ENCODE measurements at regions not wholly inside any gene's neighbourhood (a gene's known extent, or its start where the extent isn't known, plus 50 kb on each side); places are given as distances from the start of the nearest gene placed in this dataset.

- TF ChIP-seq CTCF (IDR thresholded peaks at IDR 0.05; ENCODE audit: low read depth, low read length, poor library complexity, severe bottlenecking), result no peak
- TF ChIP-seq EZH2phosphoT487 (IDR thresholded peaks at IDR 0.05; ENCODE audit: borderline replicate concordance, low read length), result no peak
- no peaks in the 10 kb centered on the region for H3K4me1 ChIP-seq (ENCODE audit: control insufficient read depth, low read length)
Observed at GRCh38 chr1:14128096-14128495, 428.1 kb downstream of the PRDM2 start.

GRCh38 chr1:14129009-14129408 lies 429.0 kb downstream of the PRDM2 start:
- no peaks in the 10 kb centered on the region for H3K4me1 ChIP-seq (ENCODE audit: control insufficient read depth, low read length)
- no peak overlapping the region for H3K27ac ChIP-seq (ENCODE audit: low read depth, low read length)

More at GRCh38 chr1:14128096-14128495, 428.1 kb downstream of the PRDM2 start:
- H3K27ac ChIP-seq (ENCODE audit: low read depth, low read length), result no peak overlapping the region
- H3K36me3 ChIP-seq (ENCODE audit: control insufficient read depth, low read length), result no peaks in the 10 kb centered on the region
- H3K79me2 ChIP-seq (ENCODE audit: control insufficient read depth, low read length), result no peaks in the 10 kb centered on the region
- no peak overlapping the region for H3K4me2 ChIP-seq (ENCODE audit: low read length)
- no peaks in the 10 kb centered on the region for H3K27me3 ChIP-seq (ENCODE audit: control insufficient read depth, low read length)
- H3F3A ChIP-seq (ENCODE audit: control insufficient read depth, insufficient read depth), result no peaks in the 10 kb centered on the region
- H3K9me3 ChIP-seq (ENCODE audit: control insufficient read depth, insufficient read depth, low read length), result no peaks in the 10 kb centered on the region
- H3K4me3 ChIP-seq (ENCODE audit: low read length), result no peak overlapping the region
- H4K20me1 ChIP-seq (ENCODE audit: control insufficient read depth, insufficient read depth, low read depth, low read length), result no peaks in the 10 kb centered on the region
- no peaks in the 10 kb centered on the region for H3K9me2 ChIP-seq (replicated peaks; ENCODE audit: control insufficient read depth, low read length)

GRCh38 chr1:14135070-14135469 lies 435.1 kb downstream of the PRDM2 start:
- Histone ChIP-seq H3K4me2 (ENCODE audit: low read length) (no peak overlapping the region), H3K36me3 (ENCODE audit: control insufficient read depth, low read length) (no peaks in the 10 kb centered on the region), H3K27me3 (ENCODE audit: control insufficient read depth, low read length) (no peaks in the 10 kb centered on the region), H3K79me2 (ENCODE audit: control insufficient read depth, low read length) (no peaks in the 10 kb centered on the region), H3K9me2 (replicated peaks; ENCODE audit: control insufficient read depth, low read length) (no peaks in the 10 kb centered on the region), H3K4me3 (ENCODE audit: low read length) (no peak overlapping the region), H3K27ac (ENCODE audit: low read depth, low read length) (no peak overlapping the region), H4K20me1 (ENCODE audit: control insufficient read depth, insufficient read depth, low read depth, low read length) (no peaks in the 10 kb centered on the region), H3K4me1 (ENCODE audit: control insufficient read depth, low read length) (no peaks in the 10 kb centered on the region), H3K9me3 (ENCODE audit: control insufficient read depth, insufficient read depth, low read length) (no peaks in the 10 kb centered on the region), H3F3A (ENCODE audit: control insufficient read depth, insufficient read depth) (no peaks in the 10 kb centered on the region)
- TF ChIP-seq EZH2phosphoT487 (IDR thresholded peaks at IDR 0.05; ENCODE audit: borderline replicate concordance, low read length) (no peak), CTCF (IDR thresholded peaks at IDR 0.05; ENCODE audit: low read depth, low read length, poor library complexity, severe bottlenecking) (no peak)

More at GRCh38 chr1:14129009-14129408, 429.0 kb downstream of the PRDM2 start:
- no peaks in the 10 kb centered on the region for H3K79me2 ChIP-seq (ENCODE audit: control insufficient read depth, low read length)
- no peak overlapping the region for H3K4me2 ChIP-seq (ENCODE audit: low read length)
- no peaks in the 10 kb centered on the region for H3K36me3 ChIP-seq (ENCODE audit: control insufficient read depth, low read length)
- H3K4me3 ChIP-seq (ENCODE audit: low read length), result no peak overlapping the region
- H3F3A ChIP-seq (ENCODE audit: control insufficient read depth, insufficient read depth), result no peaks in the 10 kb centered on the region
- TF ChIP-seq EZH2phosphoT487 (IDR thresholded peaks at IDR 0.05; ENCODE audit: borderline replicate concordance, low read length) (no peak), CTCF (IDR thresholded peaks at IDR 0.05; ENCODE audit: low read depth, low read length, poor library complexity, severe bottlenecking) (no peak)
- no peaks in the 10 kb centered on the region for H3K9me2 ChIP-seq (replicated peaks; ENCODE audit: control insufficient read depth, low read length)
- no peaks in the 10 kb centered on the region for H3K27me3 ChIP-seq (ENCODE audit: control insufficient read depth, low read length)
- H3K9me3 ChIP-seq (ENCODE audit: control insufficient read depth, insufficient read depth, low read length), result no peaks in the 10 kb centered on the region
- H4K20me1 ChIP-seq (ENCODE audit: control insufficient read depth, insufficient read depth, low read depth, low read length), result no peaks in the 10 kb centered on the region

Data from DOHH2 (cell line).